ENCODE measurements at regions not wholly inside any gene's neighbourhood (a gene's known extent, or its start where the extent isn't known, plus 50 kb on each side); places are given as distances from the start of the nearest gene placed in this dataset.
"Not testable (repeated sequence)": the region's sequence is repeated elsewhere in the genome, so short reads cannot be mapped to it uniquely, and the experiment has no call there.

- not testable (repeated sequence) for TF ChIP-seq POLR2A, CTCF, EP300 (IDR thresholded peaks at IDR 0.05)
Measured at GRCh38 chr3:124075090-124075489, 83.2 kb upstream of the ROPN1 start.

All from stomach (tissue), 4 donors.